Right ventricle myocardium inferior (tissue), 1 donor: ENCODE measurements at regions not wholly inside any gene's neighbourhood (a gene's known extent, or its start where the extent isn't known, plus 50 kb on each side); places are given as distances from the start of the nearest gene placed in this dataset.

Experiments
- ATAC-seq: fragments of 200-7000 bp; cut with Tn5 transposase; one replicate; pipeline ENCODE4 v1.9.1; 2020; ENCODE audit warnings: mild to moderate bottlenecking, moderate library complexity
- DNase-seq: peaks from one replicate; pipeline ENCODE4 v3.0.0; 2021; ENCODE audit errors: missing footprints
- intact Hi-C: fragments of 100-400 bp; cut with DNase I; formaldehyde crosslinking; loops from one replicate; pipeline ENCODE4 v1.11.0; 2022
- donor health status: DM: no; HTN: yes; CAD: no; lungs with severe emphysema.

- DNase-seq (no peak), ATAC-seq (no peak)
- intact Hi-C loops, result no loop called here
Observed at GRCh38 chr6:169316651-169317050, 63.0 kb upstream of the THBS2 start.

- intact Hi-C loops, result no loop called here
- no peak for ATAC-seq
- no peak for DNase-seq
Observed at GRCh38 chr6:169315830-169316614, 62.4 kb upstream of the THBS2 start.

- DNase-seq (no peak), ATAC-seq (no peak)
- intact Hi-C loops, result no loop called here
Observed at GRCh38 chr6:169313347-169314010, 59.8 kb upstream of the THBS2 start.

GRCh38 chr6:169312658-169313346 lies 59.2 kb upstream of the THBS2 start:
- no peak for DNase-seq
- intact Hi-C loops, result no loop called here
- peak; percentile 63 for ATAC-seq

- ATAC-seq, result no peak
- no peak for DNase-seq
- intact Hi-C loops, result no loop called here
Observed at GRCh38 chr6:169310983-169311382, 57.3 kb upstream of the THBS2 start.
